ENCODE measurements at regions not wholly inside any gene's neighbourhood (a gene's known extent, or its start where the extent isn't known, plus 50 kb on each side); places are given as distances from the start of the nearest gene placed in this dataset.

GRCh38 chr12:20270557-20270956 is 97.8 kb upstream of the PDE3A start:
- no peak for DNase-seq (ENCODE audit: low spot score)
- TF ChIP-seq, protein P1, sequence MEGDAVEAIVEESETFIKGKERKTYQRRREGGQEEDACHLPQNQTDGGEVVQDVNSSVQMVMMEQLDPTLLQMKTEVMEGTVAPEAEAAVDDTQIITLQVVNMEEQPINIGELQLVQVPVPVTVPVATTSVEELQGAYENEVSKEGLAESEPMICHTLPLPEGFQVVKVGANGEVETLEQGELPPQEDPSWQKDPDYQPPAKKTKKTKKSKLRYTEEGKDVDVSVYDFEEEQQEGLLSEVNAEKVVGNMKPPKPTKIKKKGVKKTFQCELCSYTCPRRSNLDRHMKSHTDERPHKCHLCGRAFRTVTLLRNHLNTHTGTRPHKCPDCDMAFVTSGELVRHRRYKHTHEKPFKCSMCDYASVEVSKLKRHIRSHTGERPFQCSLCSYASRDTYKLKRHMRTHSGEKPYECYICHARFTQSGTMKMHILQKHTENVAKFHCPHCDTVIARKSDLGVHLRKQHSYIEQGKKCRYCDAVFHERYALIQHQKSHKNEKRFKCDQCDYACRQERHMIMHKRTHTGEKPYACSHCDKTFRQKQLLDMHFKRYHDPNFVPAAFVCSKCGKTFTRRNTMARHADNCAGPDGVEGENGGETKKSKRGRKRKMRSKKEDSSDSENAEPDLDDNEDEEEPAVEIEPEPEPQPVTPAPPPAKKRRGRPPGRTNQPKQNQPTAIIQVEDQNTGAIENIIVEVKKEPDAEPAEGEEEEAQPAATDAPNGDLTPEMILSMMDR (IDR thresholded peaks at IDR 0.05) = no peak
- Mint-ChIP-seq H3K36me3 (ENCODE audit: low read depth) (peaks cover 2% of the 10 kb centered on the region), H3K4me3 (ENCODE audit: unreplicated experiment) (no peak overlapping the region), H3K27me3 (ENCODE audit: low read depth) (no peaks in the 10 kb centered on the region), H3K9me3 (ENCODE audit: low read depth) (peaks cover 5% of the 10 kb centered on the region), H3K27ac (ENCODE audit: unreplicated experiment) (no peak overlapping the region), H3K4me1 (ENCODE audit: low read depth) (peaks cover 63% of the 10 kb centered on the region)

GRCh38 chr12:20272161-20272560 is 96.2 kb upstream of the PDE3A start:
- Mint-ChIP-seq H3K27ac (ENCODE audit: unreplicated experiment) (peak overlapping the region; percentile 86), H3K9me3 (ENCODE audit: low read depth) (peaks cover 5% of the 10 kb centered on the region), H3K4me3 (ENCODE audit: unreplicated experiment) (no peak overlapping the region), H3K4me1 (ENCODE audit: low read depth) (peaks cover 66% of the 10 kb centered on the region), H3K27me3 (ENCODE audit: low read depth) (no peaks in the 10 kb centered on the region), H3K36me3 (ENCODE audit: low read depth) (peaks cover 2% of the 10 kb centered on the region)
- TF ChIP-seq, protein P1 (IDR thresholded peaks at IDR 0.05) = peak; percentile 46
- DNase-seq (ENCODE audit: low spot score) = no peak

DNA sequence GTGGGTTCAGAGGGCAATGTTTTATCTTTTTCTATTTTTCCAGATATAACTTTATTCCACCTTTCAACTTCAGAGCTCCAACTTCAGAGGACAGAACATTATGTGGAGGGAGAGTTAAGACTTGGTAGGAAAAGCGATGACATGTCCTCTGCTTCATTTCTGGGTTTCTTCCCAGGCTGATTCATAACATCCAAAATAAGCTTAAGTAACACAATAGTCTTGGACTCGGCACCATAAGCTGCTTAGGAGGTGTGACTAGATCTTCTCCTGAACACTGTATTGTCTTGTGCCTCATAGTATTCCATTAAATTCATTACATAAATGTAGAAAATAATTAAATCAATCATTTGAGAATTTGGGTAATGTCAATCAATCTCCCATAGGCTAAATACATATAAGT is 95.5 kb upstream of the PDE3A start:
- Mint-ChIP-seq H3K27ac (ENCODE audit: unreplicated experiment) (peak overlapping the region; percentile 86), H3K4me3 (ENCODE audit: unreplicated experiment) (peak overlapping the region; percentile 41), H3K27me3 (ENCODE audit: low read depth) (no peaks in the 10 kb centered on the region), H3K4me1 (ENCODE audit: low read depth) (peaks cover 66% of the 10 kb centered on the region), H3K36me3 (ENCODE audit: low read depth) (peaks cover 2% of the 10 kb centered on the region), H3K9me3 (ENCODE audit: low read depth) (peaks cover 5% of the 10 kb centered on the region)
- TF ChIP-seq, protein P1 (IDR thresholded peaks at IDR 0.05) = no peak
- no peak for DNase-seq (ENCODE audit: low spot score)

DNA sequence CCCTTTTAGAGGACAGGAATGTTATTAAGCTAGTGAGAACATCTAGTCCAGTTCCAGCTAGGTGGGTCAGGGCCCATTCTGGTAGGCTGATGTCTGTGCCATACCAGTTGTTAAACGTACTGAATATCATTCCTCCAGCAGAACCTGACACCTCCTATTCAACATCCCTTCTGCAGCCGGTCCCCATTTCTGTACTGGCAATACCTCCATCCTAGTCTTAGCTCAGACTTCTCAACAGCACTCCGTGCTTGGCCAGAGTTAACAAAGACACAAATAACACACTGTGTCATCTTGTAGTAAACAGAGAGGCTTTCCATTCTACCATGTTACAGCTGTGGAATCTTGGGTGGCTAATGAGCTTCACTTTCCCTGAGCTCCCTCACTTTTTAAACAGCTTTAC is 94.3 kb upstream of the PDE3A start:
- H3K27me3 Mint-ChIP-seq (ENCODE audit: low read depth) = no peaks in the 10 kb centered on the region
- no peak for DNase-seq (ENCODE audit: low spot score)
- H3K36me3 Mint-ChIP-seq (ENCODE audit: low read depth) = no peaks in the 10 kb centered on the region
- peaks cover 59% of the 10 kb centered on the region for H3K4me1 Mint-ChIP-seq (ENCODE audit: low read depth)
- no peaks in the 10 kb centered on the region for H3K9me3 Mint-ChIP-seq (ENCODE audit: low read depth)
- TF ChIP-seq, protein P1 (IDR thresholded peaks at IDR 0.05) = no peak
- H3K4me3 Mint-ChIP-seq (ENCODE audit: unreplicated experiment) = no peak overlapping the region
- H3K27ac Mint-ChIP-seq (ENCODE audit: unreplicated experiment) = peak overlapping the region; percentile 49

- Mint-ChIP-seq H3K4me3 (ENCODE audit: unreplicated experiment) (no peak overlapping the region), H3K9me3 (ENCODE audit: low read depth) (no peaks in the 10 kb centered on the region), H3K27ac (ENCODE audit: unreplicated experiment) (no peak overlapping the region), H3K36me3 (ENCODE audit: low read depth) (no peaks in the 10 kb centered on the region), H3K4me1 (ENCODE audit: low read depth) (peaks cover 35% of the 10 kb centered on the region), H3K27me3 (ENCODE audit: low read depth) (no peaks in the 10 kb centered on the region)
- TF ChIP-seq, protein P1 (IDR thresholded peaks at IDR 0.05) = no peak
- no peak for DNase-seq (ENCODE audit: low spot score)
Observed at GRCh38 chr12:20278276-20278675, 90.1 kb upstream of the PDE3A start.

Data from chondrocyte (in vitro differentiated cells).